HEK293 (cell line): ENCODE measurements at regions not wholly inside any gene's neighbourhood (a gene's known extent, or its start where the extent isn't known, plus 50 kb on each side); places are given as distances from the start of the nearest gene placed in this dataset.

Source experiments
- CTCF ChIP-seq: fragments of 450-650 bp; formaldehyde crosslinking; IDR thresholded peaks from 2 replicates; pipeline ENCODE4 v1.5.1; 2016; ENCODE audit warnings: missing biosample characterization, missing genetic modification characterization
- ZBTB6 ChIP-seq: fragments of 450-650 bp; formaldehyde crosslinking; IDR thresholded peaks from 2 replicates; pipeline ENCODE4 v1.5.1; 2017; ENCODE audit warnings: missing biosample characterization, missing genetic modification characterization
- ZFP69B ChIP-seq: fragments of 450-650 bp; formaldehyde crosslinking; IDR thresholded peaks from 2 replicates; pipeline ENCODE4 v1.5.1; 2016; ENCODE audit warnings: missing biosample characterization, missing genetic modification characterization
- ZNF121 ChIP-seq: fragments of 450-650 bp; formaldehyde crosslinking; IDR thresholded peaks from 2 replicates; pipeline ENCODE4 v1.5.1; 2016; ENCODE audit warnings: missing biosample characterization, missing genetic modification characterization
- ZNF2 ChIP-seq: fragments of 450-650 bp; formaldehyde crosslinking; IDR thresholded peaks from 2 replicates; pipeline ENCODE4 v1.5.1; 2016; ENCODE audit warnings: missing biosample characterization, missing genetic modification characterization
- ZNF335 ChIP-seq: fragments of 450-650 bp; formaldehyde crosslinking; conservative IDR thresholded peaks from 2 replicates; pipeline ENCODE4 v1.5.1; 2016; ENCODE audit warnings: missing biosample characterization, missing genetic modification characterization
- ZNF707 ChIP-seq: fragments of 450-650 bp; formaldehyde crosslinking; IDR thresholded peaks from 2 replicates; pipeline ENCODE4 v1.5.1; 2016; ENCODE audit warnings: missing biosample characterization, missing genetic modification characterization

GRCh38 chr6:90900034-90900433 is 313.2 kb upstream of the MAP3K7 start:
- TF ChIP-seq ZNF335 = no peak
- no peak for TF ChIP-seq ZNF707 (tag by site-specific recombination)
- TF ChIP-seq CTCF (tag by site-specific recombination) = no peak
- no peak for TF ChIP-seq ZBTB6
- no peak for TF ChIP-seq ZNF121
- TF ChIP-seq ZNF2 = no peak
- no peak for TF ChIP-seq ZFP69B (tag by site-specific recombination)
